HepG2 (cell line): ENCODE measurements at regions not wholly inside any gene's neighbourhood (a gene's known extent, or its start where the extent isn't known, plus 50 kb on each side); places are given as distances from the start of the nearest gene placed in this dataset.

ENCODE experiments used
- GPBP1L1 ChIP-seq: sonication (generic); formaldehyde crosslinking; IDR thresholded peaks from 2 replicates; pipeline ENCODE4 v1.5.0; 2020; ENCODE audit warnings: mild to moderate bottlenecking, missing genetic modification reagents
- GPN1 ChIP-seq: sonication (generic); formaldehyde crosslinking; IDR thresholded peaks from 2 replicates; pipeline ENCODE4 v1.5.1; 2020; ENCODE audit warnings: missing genetic modification reagents, borderline replicate concordance
- TEAD2 ChIP-seq: sonication (generic); formaldehyde crosslinking; IDR thresholded peaks from 2 replicates; pipeline ENCODE4 v1.9.0; 2021; ENCODE audit warnings: missing genetic modification reagents
- ZBTB40 ChIP-seq, 2 experiments: fragments of 450-650 bp in 1 of 2; sonication (generic) in 1 of 2; formaldehyde crosslinking in 1 of 2; IDR thresholded peaks; 2 replicates each; pipeline versions ENCODE4 v1.6.1 to v1.8.0; 2016 to 2022; ENCODE audit warnings: antibody characterized with exemption in 1 of 2, mild to moderate bottlenecking in 1 of 2, missing genetic modification reagents in 1 of 2
- TF ChIP-seq, protein P1 (sequence below): fragments of 450-650 bp; IDR thresholded peaks from 2 replicates; pipeline ENCODE4 v1.6.1; 2016

- no peak for TF ChIP-seq ZBTB40 (IDR thresholded peaks at IDR 0.05)
- no peak for TF ChIP-seq ZBTB40 (CRISPR knock-in tag; IDR thresholded peaks at IDR 0.05)
- no peak for TF ChIP-seq GPBP1L1
- no peak for TF ChIP-seq GPN1 (CRISPR knock-in tag)
- TF ChIP-seq, protein P1, sequence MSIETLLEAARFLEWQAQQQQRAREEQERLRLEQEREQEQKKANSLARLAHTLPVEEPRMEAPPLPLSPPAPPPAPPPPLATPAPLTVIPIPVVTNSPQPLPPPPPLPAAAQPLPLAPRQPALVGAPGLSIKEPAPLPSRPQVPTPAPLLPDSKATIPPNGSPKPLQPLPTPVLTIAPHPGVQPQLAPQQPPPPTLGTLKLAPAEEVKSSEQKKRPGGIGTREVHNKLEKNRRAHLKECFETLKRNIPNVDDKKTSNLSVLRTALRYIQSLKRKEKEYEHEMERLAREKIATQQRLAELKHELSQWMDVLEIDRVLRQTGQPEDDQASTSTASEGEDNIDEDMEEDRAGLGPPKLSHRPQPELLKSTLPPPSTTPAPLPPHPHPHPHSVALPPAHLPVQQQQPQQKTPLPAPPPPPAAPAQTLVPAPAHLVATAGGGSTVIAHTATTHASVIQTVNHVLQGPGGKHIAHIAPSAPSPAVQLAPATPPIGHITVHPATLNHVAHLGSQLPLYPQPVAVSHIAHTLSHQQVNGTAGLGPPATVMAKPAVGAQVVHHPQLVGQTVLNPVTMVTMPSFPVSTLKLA, result no peak
- no peak for TF ChIP-seq TEAD2 (CRISPR knock-in tag)
These were observed 267.0 kb upstream of the TYRP1 start (continued) for GRCh38 chr9:12425878-12426864.
